WTC11 (cell line): ENCODE measurements at regions not wholly inside any gene's neighbourhood (a gene's known extent, or its start where the extent isn't known, plus 50 kb on each side); places are given as distances from the start of the nearest gene placed in this dataset.

Experiments
- ATAC-seq: fragments of 200-7000 bp; cut with Tn5 transposase; 2 replicates; pipeline ENCODE4 v1.10.0; 2021; ENCODE audit warnings: mild to moderate bottlenecking, moderate library complexity
- CTCF ChIA-PET: fragments of 300-600 bp; sonication (Branson Sonifier 250); formaldehyde crosslinking; loops from one replicate; lab custom pipeline; 2021; ENCODE audit warnings: antibody characterized with exemption; lab: Charles Lee
- POLR2A ChIA-PET: fragments of 350-600 bp; sonication (Branson Sonifier 250); formaldehyde crosslinking; loops from one replicate; lab custom pipeline; 2021; ENCODE audit warnings: antibody characterized with exemption; lab: Charles Lee
- DNase-seq: peaks from one replicate; pipeline ENCODE4 v3.0.0; 2021; ENCODE audit warnings: low spot score
- H3K27ac Mint-ChIP-seq: 2 replicates; pipeline ENCODE4 v1.8.0; 2021; ENCODE audit warnings: mixed read lengths
- H3K27me3 Mint-ChIP-seq: 2 replicates; pipeline ENCODE4 v1.8.0; 2021; ENCODE audit warnings: low read depth, mild to moderate bottlenecking, moderate library complexity, mixed read lengths
- H3K36me3 Mint-ChIP-seq: 2 replicates; pipeline ENCODE4 v1.8.0; 2021; ENCODE audit warnings: mixed read lengths
- H3K4me1 Mint-ChIP-seq: 2 replicates; pipeline ENCODE4 v1.8.0; 2022; ENCODE audit warnings: mixed read lengths
- H3K4me3 Mint-ChIP-seq: 2 replicates; pipeline ENCODE4 v1.8.0; 2021; ENCODE audit warnings: mild to moderate bottlenecking, moderate library complexity, mixed read lengths
- H3K9me3 Mint-ChIP-seq: 2 replicates; pipeline ENCODE4 v1.8.0; 2021; ENCODE audit warnings: mixed read lengths
- ATF1 ChIP-seq: sonication (generic); formaldehyde crosslinking; IDR thresholded peaks from 2 replicates; pipeline ENCODE4 v1.8.1; 2023; ENCODE audit warnings: mild to moderate bottlenecking, moderate library complexity, missing genetic modification reagents
- CREB1 ChIP-seq: sonication (generic); formaldehyde crosslinking; IDR thresholded peaks from 2 replicates; pipeline ENCODE4 v1.8.0; 2023; ENCODE audit warnings: mild to moderate bottlenecking, missing genetic modification reagents
- CREM ChIP-seq: sonication (generic); formaldehyde crosslinking; IDR thresholded peaks from 2 replicates; pipeline ENCODE4 v1.8.1; 2022; ENCODE audit warnings: mild to moderate bottlenecking, missing genetic modification reagents, moderate library complexity
- FOXP4 ChIP-seq: sonication (generic); formaldehyde crosslinking; IDR thresholded peaks from 2 replicates; pipeline ENCODE4 v1.8.0; 2022; ENCODE audit warnings: mild to moderate bottlenecking, missing genetic modification reagents
- GABPB1 ChIP-seq: sonication (generic); formaldehyde crosslinking; IDR thresholded peaks from 2 replicates; pipeline ENCODE4 v1.8.1; 2023; ENCODE audit warnings: mild to moderate bottlenecking, missing genetic modification reagents
- GRHL2 ChIP-seq: fragments of 250-450 bp; sonication (Bioruptor Pico); IDR thresholded peaks from 2 replicates; pipeline ENCODE4 v1.8.0; 2022; ENCODE audit warnings: mild to moderate bottlenecking, moderate library complexity; ENCODE audit not compliant: insufficient replicate concordance, severe bottlenecking
- GTF2I ChIP-seq: fragments of 250-450 bp; sonication (Bioruptor Pico); conservative IDR thresholded peaks from 2 replicates; pipeline ENCODE4 v1.4.0; 2021; ENCODE audit warnings: mild to moderate bottlenecking
- HMGA2 ChIP-seq: fragments of 250-450 bp; sonication (Bioruptor Pico); IDR thresholded peaks from 2 replicates; pipeline ENCODE4 v1.4.0; 2021; ENCODE audit warnings: mild to moderate bottlenecking, moderate library complexity
- NFATC4 ChIP-seq: fragments of 250-450 bp; sonication (Bioruptor Pico); IDR thresholded peaks from 2 replicates; pipeline ENCODE4 v1.9.0; 2021; ENCODE audit warnings: mild to moderate bottlenecking
- NFYB ChIP-seq: sonication (generic); formaldehyde crosslinking; conservative IDR thresholded peaks from 2 replicates; pipeline ENCODE4 v1.8.0; 2022; ENCODE audit warnings: low read depth, missing genetic modification reagents
- SMAD4 ChIP-seq: sonication (generic); formaldehyde crosslinking; IDR thresholded peaks from 2 replicates; pipeline ENCODE4 v1.8.0; 2022; ENCODE audit warnings: mild to moderate bottlenecking, missing genetic modification reagents
- SOX15 ChIP-seq: fragments of 250-450 bp; sonication (Bioruptor Pico); IDR thresholded peaks from 2 replicates; pipeline ENCODE4 v1.9.0; 2021; ENCODE audit warnings: mild to moderate bottlenecking
- TP53 ChIP-seq: sonication (generic); formaldehyde crosslinking; IDR thresholded peaks from 2 replicates; pipeline ENCODE4 v1.8.1; 2023; ENCODE audit warnings: mild to moderate bottlenecking, missing genetic modification reagents
- ZNF219 ChIP-seq: sonication (generic); formaldehyde crosslinking; IDR thresholded peaks from 2 replicates; pipeline ENCODE4 v1.8.0; 2023; ENCODE audit warnings: missing genetic modification reagents, mild to moderate bottlenecking, borderline replicate concordance
- ZNF232 ChIP-seq: sonication (generic); formaldehyde crosslinking; IDR thresholded peaks from 2 replicates; pipeline ENCODE4 v1.8.0; 2022; ENCODE audit warnings: mild to moderate bottlenecking, missing genetic modification reagents
- ZNF263 ChIP-seq: sonication (generic); formaldehyde crosslinking; IDR thresholded peaks from 2 replicates; pipeline ENCODE4 v1.8.1; 2022; ENCODE audit warnings: low read depth, mild to moderate bottlenecking, moderate library complexity, missing genetic modification reagents
- TF ChIP-seq, protein P1 (sequence below): sonication (generic); formaldehyde crosslinking; IDR thresholded peaks from 2 replicates; pipeline ENCODE4 v1.8.0; 2023; ENCODE audit warnings: missing genetic modification reagents
- TF ChIP-seq, protein P2 (sequence below): sonication (generic); formaldehyde crosslinking; IDR thresholded peaks from 2 replicates; pipeline ENCODE4 v1.8.0; 2023; ENCODE audit warnings: missing genetic modification reagents, mild to moderate bottlenecking, borderline replicate concordance
- TF ChIP-seq, protein P3 (sequence below): sonication (generic); formaldehyde crosslinking; IDR thresholded peaks from 2 replicates; pipeline ENCODE4 v1.8.1; 2022; ENCODE audit warnings: mild to moderate bottlenecking, moderate library complexity, missing genetic modification reagents
- TF ChIP-seq, protein P4 (sequence below): sonication (generic); formaldehyde crosslinking; IDR thresholded peaks from 2 replicates; pipeline ENCODE4 v1.8.1; 2023; ENCODE audit warnings: mild to moderate bottlenecking, moderate library complexity, missing genetic modification reagents
- TF ChIP-seq, protein P5 (sequence below): fragments of 250-450 bp; sonication (Bioruptor Pico); IDR thresholded peaks from 2 replicates; pipeline ENCODE4 v1.9.0; 2021; ENCODE audit warnings: mild to moderate bottlenecking, borderline replicate concordance
- TF ChIP-seq, protein P6 (sequence below): sonication (generic); formaldehyde crosslinking; IDR thresholded peaks from 2 replicates; pipeline ENCODE4 v1.8.1; 2023; ENCODE audit warnings: mild to moderate bottlenecking, missing genetic modification reagents

DNA sequence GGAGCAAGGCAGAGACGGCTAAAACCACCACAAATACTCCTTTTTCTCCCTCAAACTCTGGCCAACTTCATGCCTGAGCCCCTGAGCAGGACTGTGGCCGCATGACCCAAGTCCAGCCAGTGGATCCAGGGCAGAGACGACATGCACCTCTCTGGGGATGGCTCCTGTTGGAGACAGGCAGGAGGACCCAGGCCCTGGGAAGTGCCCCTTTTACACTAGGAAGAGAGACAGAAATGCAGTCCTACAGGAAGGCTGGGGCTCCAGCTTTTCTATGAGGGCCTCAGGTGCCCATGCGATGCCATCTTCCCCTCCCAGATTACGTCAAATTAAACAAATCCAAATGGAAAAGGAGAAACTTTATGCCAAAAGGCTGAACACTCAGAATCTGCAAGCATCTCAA lies 498.0 kb downstream of the BRD1 start:
- POLR2A ChIA-PET, result no interaction called here
- no peaks in the 10 kb centered on the region for H3K36me3 Mint-ChIP-seq
- no peak for DNase-seq

GRCh38 chr22:49328630-49329405 lies 498.9 kb downstream of the BRD1 start:
- ChIA-PET CTCF (no interaction called here), POLR2A (no interaction called here)
- Mint-ChIP-seq H3K4me1 (no peaks in the 10 kb centered on the region), H3K4me3 (no peak overlapping the region), H3K27ac (no peak overlapping the region), H3K27me3 (no peaks in the 10 kb centered on the region; the same call in 1 of the 2 replicates), H3K9me3 (peaks cover 8% of the 10 kb centered on the region; the same call in 1 of the 2 replicates), H3K36me3 (no peaks in the 10 kb centered on the region)
- DNase-seq (no peak), ATAC-seq (no peak)
- TF ChIP-seq, protein P1, sequence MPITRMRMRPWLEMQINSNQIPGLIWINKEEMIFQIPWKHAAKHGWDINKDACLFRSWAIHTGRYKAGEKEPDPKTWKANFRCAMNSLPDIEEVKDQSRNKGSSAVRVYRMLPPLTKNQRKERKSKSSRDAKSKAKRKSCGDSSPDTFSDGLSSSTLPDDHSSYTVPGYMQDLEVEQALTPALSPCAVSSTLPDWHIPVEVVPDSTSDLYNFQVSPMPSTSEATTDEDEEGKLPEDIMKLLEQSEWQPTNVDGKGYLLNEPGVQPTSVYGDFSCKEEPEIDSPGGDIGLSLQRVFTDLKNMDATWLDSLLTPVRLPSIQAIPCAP (CRISPR knock-in tag), result no peak
- no peak for TF ChIP-seq ZNF219 (CRISPR knock-in tag)
- TF ChIP-seq, protein P2, sequence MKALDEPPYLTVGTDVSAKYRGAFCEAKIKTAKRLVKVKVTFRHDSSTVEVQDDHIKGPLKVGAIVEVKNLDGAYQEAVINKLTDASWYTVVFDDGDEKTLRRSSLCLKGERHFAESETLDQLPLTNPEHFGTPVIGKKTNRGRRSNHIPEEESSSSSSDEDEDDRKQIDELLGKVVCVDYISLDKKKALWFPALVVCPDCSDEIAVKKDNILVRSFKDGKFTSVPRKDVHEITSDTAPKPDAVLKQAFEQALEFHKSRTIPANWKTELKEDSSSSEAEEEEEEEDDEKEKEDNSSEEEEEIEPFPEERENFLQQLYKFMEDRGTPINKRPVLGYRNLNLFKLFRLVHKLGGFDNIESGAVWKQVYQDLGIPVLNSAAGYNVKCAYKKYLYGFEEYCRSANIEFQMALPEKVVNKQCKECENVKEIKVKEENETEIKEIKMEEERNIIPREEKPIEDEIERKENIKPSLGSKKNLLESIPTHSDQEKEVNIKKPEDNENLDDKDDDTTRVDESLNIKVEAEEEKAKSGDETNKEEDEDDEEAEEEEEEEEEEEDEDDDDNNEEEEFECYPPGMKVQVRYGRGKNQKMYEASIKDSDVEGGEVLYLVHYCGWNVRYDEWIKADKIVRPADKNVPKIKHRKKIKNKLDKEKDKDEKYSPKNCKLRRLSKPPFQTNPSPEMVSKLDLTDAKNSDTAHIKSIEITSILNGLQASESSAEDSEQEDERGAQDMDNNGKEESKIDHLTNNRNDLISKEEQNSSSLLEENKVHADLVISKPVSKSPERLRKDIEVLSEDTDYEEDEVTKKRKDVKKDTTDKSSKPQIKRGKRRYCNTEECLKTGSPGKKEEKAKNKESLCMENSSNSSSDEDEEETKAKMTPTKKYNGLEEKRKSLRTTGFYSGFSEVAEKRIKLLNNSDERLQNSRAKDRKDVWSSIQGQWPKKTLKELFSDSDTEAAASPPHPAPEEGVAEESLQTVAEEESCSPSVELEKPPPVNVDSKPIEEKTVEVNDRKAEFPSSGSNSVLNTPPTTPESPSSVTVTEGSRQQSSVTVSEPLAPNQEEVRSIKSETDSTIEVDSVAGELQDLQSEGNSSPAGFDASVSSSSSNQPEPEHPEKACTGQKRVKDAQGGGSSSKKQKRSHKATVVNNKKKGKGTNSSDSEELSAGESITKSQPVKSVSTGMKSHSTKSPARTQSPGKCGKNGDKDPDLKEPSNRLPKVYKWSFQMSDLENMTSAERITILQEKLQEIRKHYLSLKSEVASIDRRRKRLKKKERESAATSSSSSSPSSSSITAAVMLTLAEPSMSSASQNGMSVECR (CRISPR knock-in tag), result no peak
- TF ChIP-seq GABPB1 (CRISPR knock-in tag), result no peak
- TF ChIP-seq FOXP4 (CRISPR knock-in tag), result no peak
- TF ChIP-seq ZNF232, result no peak
- TF ChIP-seq GRHL2 (CRISPR knock-in tag), result no peak
- TF ChIP-seq, protein P3, sequence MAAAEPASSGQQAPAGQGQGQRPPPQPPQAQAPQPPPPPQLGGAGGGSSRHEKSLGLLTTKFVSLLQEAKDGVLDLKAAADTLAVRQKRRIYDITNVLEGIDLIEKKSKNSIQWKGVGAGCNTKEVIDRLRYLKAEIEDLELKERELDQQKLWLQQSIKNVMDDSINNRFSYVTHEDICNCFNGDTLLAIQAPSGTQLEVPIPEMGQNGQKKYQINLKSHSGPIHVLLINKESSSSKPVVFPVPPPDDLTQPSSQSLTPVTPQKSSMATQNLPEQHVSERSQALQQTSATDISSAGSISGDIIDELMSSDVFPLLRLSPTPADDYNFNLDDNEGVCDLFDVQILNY (CRISPR knock-in tag), result no peak
- TF ChIP-seq SMAD4, result no peak
- TF ChIP-seq, protein P4, sequence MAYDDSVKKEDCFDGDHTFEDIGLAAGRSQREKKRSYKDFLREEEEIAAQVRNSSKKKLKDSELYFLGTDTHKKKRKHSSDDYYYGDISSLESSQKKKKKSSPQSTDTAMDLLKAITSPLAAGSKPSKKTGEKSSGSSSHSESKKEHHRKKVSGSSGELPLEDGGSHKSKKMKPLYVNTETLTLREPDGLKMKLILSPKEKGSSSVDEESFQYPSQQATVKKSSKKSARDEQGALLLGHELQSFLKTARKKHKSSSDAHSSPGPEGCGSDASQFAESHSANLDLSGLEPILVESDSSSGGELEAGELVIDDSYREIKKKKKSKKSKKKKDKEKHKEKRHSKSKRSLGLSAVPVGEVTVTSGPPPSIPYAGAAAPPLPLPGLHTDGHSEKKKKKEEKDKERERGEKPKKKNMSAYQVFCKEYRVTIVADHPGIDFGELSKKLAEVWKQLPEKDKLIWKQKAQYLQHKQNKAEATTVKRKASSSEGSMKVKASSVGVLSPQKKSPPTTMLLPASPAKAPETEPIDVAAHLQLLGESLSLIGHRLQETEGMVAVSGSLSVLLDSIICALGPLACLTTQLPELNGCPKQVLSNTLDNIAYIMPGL (CRISPR knock-in tag), result no peak

More for the DNA sequence above, 498.0 kb downstream of the BRD1 start:
- H3K4me3 Mint-ChIP-seq, result no peak overlapping the region
- H3K27me3 Mint-ChIP-seq, result no peaks in the 10 kb centered on the region; the same call in 1 of the 2 replicates
- H3K27ac Mint-ChIP-seq, result no peak overlapping the region
- TF ChIP-seq NFATC4 (CRISPR knock-in tag) (no peak), HMGA2 (CRISPR knock-in tag) (no peak), GTF2I (CRISPR knock-in tag) (no peak), TP53 (no peak), NFYB (CRISPR knock-in tag) (no peak), CREM (CRISPR knock-in tag) (no peak), ATF1 (CRISPR knock-in tag) (no peak), SOX15 (no peak), CREB1 (no peak), ZNF263 (CRISPR knock-in tag) (no peak)
- TF ChIP-seq, protein P5, sequence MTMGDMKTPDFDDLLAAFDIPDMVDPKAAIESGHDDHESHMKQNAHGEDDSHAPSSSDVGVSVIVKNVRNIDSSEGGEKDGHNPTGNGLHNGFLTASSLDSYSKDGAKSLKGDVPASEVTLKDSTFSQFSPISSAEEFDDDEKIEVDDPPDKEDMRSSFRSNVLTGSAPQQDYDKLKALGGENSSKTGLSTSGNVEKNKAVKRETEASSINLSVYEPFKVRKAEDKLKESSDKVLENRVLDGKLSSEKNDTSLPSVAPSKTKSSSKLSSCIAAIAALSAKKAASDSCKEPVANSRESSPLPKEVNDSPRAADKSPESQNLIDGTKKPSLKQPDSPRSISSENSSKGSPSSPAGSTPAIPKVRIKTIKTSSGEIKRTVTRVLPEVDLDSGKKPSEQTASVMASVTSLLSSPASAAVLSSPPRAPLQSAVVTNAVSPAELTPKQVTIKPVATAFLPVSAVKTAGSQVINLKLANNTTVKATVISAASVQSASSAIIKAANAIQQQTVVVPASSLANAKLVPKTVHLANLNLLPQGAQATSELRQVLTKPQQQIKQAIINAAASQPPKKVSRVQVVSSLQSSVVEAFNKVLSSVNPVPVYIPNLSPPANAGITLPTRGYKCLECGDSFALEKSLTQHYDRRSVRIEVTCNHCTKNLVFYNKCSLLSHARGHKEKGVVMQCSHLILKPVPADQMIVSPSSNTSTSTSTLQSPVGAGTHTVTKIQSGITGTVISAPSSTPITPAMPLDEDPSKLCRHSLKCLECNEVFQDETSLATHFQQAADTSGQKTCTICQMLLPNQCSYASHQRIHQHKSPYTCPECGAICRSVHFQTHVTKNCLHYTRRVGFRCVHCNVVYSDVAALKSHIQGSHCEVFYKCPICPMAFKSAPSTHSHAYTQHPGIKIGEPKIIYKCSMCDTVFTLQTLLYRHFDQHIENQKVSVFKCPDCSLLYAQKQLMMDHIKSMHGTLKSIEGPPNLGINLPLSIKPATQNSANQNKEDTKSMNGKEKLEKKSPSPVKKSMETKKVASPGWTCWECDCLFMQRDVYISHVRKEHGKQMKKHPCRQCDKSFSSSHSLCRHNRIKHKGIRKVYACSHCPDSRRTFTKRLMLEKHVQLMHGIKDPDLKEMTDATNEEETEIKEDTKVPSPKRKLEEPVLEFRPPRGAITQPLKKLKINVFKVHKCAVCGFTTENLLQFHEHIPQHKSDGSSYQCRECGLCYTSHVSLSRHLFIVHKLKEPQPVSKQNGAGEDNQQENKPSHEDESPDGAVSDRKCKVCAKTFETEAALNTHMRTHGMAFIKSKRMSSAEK (CRISPR knock-in tag), result no peak
- TF ChIP-seq, protein P6, sequence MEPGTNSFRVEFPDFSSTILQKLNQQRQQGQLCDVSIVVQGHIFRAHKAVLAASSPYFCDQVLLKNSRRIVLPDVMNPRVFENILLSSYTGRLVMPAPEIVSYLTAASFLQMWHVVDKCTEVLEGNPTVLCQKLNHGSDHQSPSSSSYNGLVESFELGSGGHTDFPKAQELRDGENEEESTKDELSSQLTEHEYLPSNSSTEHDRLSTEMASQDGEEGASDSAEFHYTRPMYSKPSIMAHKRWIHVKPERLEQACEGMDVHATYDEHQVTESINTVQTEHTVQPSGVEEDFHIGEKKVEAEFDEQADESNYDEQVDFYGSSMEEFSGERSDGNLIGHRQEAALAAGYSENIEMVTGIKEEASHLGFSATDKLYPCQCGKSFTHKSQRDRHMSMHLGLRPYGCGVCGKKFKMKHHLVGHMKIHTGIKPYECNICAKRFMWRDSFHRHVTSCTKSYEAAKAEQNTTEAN (CRISPR knock-in tag), result no peak
- TF ChIP-seq, all 79 proteins: peak for 0
- no peak for ATAC-seq
- Mint-ChIP-seq H3K4me1 (peaks cover 3% of the 10 kb centered on the region; the same call in 1 of the 2 replicates), H3K9me3 (peaks cover 8% of the 10 kb centered on the region; the same call in 1 of the 2 replicates)
- CTCF ChIA-PET, result no interaction called here
